ENCODE measurements at regions not wholly inside any gene's neighbourhood (a gene's known extent, or its start where the extent isn't known, plus 50 kb on each side); places are given as distances from the start of the nearest gene placed in this dataset.

- TF ChIP-seq, protein P1, sequence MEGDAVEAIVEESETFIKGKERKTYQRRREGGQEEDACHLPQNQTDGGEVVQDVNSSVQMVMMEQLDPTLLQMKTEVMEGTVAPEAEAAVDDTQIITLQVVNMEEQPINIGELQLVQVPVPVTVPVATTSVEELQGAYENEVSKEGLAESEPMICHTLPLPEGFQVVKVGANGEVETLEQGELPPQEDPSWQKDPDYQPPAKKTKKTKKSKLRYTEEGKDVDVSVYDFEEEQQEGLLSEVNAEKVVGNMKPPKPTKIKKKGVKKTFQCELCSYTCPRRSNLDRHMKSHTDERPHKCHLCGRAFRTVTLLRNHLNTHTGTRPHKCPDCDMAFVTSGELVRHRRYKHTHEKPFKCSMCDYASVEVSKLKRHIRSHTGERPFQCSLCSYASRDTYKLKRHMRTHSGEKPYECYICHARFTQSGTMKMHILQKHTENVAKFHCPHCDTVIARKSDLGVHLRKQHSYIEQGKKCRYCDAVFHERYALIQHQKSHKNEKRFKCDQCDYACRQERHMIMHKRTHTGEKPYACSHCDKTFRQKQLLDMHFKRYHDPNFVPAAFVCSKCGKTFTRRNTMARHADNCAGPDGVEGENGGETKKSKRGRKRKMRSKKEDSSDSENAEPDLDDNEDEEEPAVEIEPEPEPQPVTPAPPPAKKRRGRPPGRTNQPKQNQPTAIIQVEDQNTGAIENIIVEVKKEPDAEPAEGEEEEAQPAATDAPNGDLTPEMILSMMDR (IDR thresholded peaks at IDR 0.05; ENCODE audit: low read length): no peak
- TF ChIP-seq EZH2 (IDR thresholded peaks at IDR 0.05; ENCODE audit: borderline replicate concordance, low read length): no peak
Observed at GRCh38 chr9:13505797-13506196, 226.3 kb upstream of the MPDZ start.
